ENCODE measurements at regions not wholly inside any gene's neighbourhood (a gene's known extent, or its start where the extent isn't known, plus 50 kb on each side); places are given as distances from the start of the nearest gene placed in this dataset.

- TF ChIP-seq RNF2 (IDR thresholded peaks at IDR 0.05; ENCODE audit: borderline replicate concordance, low read depth, low read length, missing control alignments, poor library complexity, severe bottlenecking) (no peak), BACH1 (IDR thresholded peaks at IDR 0.05; ENCODE audit: low read length) (no peak), EZH2 (IDR thresholded peaks at IDR 0.05; ENCODE audit: low read depth, low read length, severe bottlenecking) (no peak), EGR1 (IDR thresholded peaks at IDR 0.05; ENCODE audit: borderline replicate concordance, low read depth, low read length) (no peak), KDM5A (IDR thresholded peaks at IDR 0.05; ENCODE audit: low read length) (no peak), FOSL1 (IDR thresholded peaks at IDR 0.05; ENCODE audit: insufficient read depth, low read depth, low read length) (no peak), NANOG (IDR thresholded peaks at IDR 0.05; ENCODE audit: insufficient read depth, low read depth, low read length, poor library complexity, severe bottlenecking) (no peak)
Observed at GRCh38 chr15:39394496-39394895, 186.4 kb upstream of the THBS1 start (continued).
